Medulla oblongata (tissue), 1 donor: ENCODE measurements at regions not wholly inside any gene's neighbourhood (a gene's known extent, or its start where the extent isn't known, plus 50 kb on each side); places are given as distances from the start of the nearest gene placed in this dataset.

Experiments used
- DNase-seq: peaks from one replicate; pipeline ENCODE4 v3.0.0-alpha.2; 2015; ENCODE audit errors: extremely low spot score

DNA sequence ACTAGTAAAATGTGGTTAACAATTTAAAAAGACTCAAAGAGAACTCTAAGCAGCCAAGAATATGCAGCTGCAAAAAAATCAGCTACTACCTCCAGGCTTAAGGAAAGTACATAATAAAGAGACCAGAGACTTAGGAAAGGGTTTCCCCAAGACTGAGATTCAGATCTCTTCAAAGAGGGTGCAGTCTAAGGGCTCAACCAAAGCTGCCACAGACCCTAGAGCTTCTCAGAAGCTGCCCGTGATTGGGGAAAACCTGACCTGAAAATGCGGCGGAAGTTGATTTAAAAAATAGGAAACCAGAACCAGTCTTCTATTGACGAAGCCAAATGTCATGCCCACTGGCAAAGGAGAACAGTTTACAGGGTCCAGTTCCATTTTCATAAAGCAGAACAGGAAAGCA is 516.8 kb upstream of the MARCKS start:
- no peak for DNase-seq

DNA sequence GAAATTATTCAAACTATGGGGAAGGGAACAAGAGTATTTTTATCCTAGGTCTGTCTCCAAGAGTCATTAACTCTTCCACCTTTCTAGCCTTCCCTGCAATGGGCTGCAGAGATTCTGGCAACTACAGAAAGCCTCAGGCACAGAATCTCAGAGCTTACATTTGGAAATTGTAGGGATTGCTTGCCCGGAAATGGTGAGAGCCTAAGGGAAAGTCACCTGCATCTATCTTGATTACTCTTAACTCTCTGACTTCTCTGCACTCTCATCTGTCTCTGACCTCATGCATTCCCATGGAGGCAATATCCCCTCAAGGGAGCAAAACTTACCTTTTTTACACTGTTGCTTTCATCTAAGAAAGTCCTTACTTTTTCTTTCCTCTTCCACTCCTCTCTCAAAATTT is 513.2 kb upstream of the MARCKS start:
- no peak for DNase-seq

DNA sequence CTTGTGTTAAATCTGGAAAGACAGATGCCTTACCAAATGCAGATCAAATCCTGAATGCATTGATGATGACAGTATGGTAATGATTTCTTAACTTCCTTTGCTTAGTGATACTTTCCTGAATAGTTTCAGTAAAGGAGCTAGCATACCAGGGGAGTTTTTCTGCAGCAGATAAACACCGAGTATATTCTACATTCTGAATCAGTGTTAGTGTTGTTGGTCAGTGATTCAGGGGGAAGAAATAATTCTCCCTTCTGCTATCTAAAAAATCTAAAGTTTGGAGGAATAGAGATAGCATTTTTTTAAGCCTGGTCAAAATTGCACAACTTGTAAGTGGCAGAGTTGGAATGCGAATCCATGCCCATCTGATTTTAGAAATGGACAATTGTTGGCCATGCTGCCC is 512.2 kb upstream of the MARCKS start:
- DNase-seq: no peak

- DNase-seq: no peak
Observed at GRCh38 chr6:113347436-113347835, 509.7 kb upstream of the MARCKS start.

GRCh38 chr6:113350461-113350860 is 506.7 kb upstream of the MARCKS start:
- DNase-seq: no peak

- DNase-seq: no peak
Observed at GRCh38 chr6:113351173-113351834, 505.8 kb upstream of the MARCKS start.

- no peak for DNase-seq
Observed at GRCh38 chr6:113352029-113352801, 504.9 kb upstream of the MARCKS start.

DNA sequence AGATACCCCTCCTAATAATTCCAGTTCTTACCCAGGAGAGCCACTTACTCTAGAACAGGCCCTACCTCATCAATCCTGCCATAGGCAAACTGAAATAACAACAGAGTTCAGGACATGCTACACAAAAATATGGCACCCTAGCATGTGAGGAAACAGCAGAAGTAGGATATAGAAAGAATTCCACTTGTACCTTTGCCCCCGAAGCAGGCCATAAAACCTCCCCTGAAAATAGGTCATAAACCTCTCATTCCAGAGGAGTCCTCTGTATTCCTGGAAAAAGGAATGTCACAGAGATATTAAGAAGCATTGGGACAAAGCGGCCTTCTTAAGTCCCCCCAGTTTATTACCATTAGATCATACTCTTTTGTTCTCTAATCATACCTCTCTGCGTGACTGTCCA is 504.3 kb upstream of the MARCKS start:
- DNase-seq: no peak

GRCh38 chr6:113353392-113353791 is 503.8 kb upstream of the MARCKS start:
- DNase-seq: no peak

DNA sequence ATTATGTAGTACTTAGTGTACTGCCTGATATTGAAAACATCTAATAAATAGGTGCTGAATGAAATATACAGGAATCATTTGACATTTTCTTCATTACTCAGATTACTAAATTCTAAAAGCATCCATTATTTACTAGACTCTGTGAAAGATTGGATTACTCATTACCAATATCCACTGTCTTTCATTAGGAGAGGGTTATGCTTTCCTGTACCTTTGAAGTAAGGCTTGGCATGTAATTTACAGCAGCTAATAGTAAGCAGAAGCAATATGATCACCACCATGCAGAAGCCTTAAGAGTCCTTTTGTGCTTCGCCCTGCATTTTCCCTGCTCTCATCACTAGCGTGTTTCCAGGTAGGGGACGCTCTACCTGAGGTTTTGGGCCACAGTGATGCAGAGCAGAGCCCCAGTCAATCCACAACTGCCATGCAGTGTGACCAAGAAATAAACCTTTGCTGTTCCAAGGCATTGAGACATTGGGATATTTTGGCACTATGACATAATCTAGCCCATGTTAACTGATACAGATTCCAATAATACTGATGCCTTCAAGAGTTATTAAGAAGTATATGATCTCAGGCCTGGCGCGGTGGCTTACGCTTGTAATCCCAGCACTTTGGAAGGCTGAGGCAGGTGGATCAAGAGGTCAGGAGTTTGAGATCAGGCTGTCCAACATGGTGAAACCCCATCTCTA is 502.8 kb upstream of the MARCKS start:
- no peak for DNase-seq

DNA sequence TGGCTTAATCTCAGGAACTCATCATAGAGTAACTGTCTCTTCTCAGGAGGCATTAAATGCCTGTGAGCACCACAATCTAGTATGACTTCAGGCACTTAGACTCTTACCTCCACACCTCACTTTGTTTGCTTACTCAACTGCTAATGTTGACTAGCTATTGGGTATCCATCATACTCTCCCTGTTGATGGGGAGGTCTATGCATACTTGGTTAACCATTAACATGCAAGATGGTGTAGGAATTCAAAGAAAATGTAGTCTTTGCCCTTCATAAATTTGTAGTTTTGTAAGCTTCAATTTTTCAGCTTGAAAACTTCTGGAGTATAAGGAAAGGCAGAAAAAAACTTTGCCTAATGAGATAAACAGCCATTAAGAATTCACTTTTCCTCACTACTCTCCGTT is 501.0 kb upstream of the MARCKS start:
- no peak for DNase-seq

- no peak for DNase-seq
Observed at GRCh38 chr6:113357041-113357440, 500.1 kb upstream of the MARCKS start.

DNA sequence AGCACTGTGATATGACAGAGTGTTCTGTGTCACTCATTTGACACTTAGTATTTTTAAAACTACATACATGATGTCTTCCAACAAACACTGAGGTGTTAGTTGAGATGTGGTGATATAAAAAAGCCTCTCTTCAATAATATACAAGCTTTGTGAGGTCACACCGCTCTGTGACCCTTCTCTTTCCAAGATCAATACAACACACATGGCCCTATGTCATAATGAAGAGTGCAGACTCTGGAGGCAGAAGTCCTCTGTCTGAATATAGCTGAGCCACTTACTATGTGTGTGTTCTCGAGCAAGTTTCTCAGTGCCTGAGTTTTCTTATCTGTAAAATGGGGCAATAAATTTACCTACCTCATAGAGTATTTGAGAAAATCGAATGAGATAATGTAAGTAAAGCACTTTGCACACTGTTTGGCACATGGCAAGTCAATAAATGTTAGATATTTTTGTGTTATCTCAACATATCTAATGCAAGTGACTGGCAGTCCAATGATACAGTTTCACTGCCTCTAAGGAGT is 499.0 kb upstream of the MARCKS start:
- DNase-seq: no peak

GRCh38 chr6:113359155-113360140 is 497.7 kb upstream of the MARCKS start:
- no peak for DNase-seq

- no peak for DNase-seq
Observed at GRCh38 chr6:113361014-113361645, 496.0 kb upstream of the MARCKS start.

DNA sequence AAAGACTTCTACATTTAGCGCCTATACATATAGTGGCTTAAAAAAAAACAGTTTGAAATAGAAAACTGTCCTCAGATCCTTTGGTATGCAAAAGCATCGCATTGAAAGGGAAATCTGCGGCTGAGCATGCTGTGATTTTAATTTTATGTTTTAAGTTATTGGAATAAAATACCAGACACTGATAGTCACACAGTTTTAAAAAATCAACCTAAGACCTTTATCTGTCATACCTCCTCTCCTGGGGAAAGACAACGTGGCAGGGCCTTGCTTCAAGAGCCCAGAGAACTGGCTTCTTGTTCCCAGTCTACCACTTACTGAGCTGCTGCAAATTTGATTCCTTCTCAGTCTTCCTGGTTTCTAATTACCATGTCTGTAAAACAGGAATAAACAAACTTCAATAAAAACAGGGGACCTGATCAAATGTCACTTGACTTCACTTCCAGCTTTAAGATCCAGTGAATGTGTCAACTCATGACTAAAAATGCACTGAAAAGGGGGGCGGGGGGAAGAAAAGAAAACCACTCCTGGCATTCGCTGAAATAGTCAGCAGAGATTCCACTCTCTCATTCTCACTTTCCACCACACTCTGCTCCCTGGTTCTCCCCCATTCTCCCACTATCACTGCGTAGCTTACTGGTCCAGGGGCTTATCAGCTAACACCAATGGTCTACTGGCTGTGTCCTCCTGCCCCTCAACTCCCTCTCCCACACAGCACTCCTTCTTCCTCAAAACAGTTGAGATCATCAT is 494.7 kb upstream of the MARCKS start:
- no peak for DNase-seq

- DNase-seq: no peak
Observed at GRCh38 chr6:113363048-113363798, 493.9 kb upstream of the MARCKS start.

DNA sequence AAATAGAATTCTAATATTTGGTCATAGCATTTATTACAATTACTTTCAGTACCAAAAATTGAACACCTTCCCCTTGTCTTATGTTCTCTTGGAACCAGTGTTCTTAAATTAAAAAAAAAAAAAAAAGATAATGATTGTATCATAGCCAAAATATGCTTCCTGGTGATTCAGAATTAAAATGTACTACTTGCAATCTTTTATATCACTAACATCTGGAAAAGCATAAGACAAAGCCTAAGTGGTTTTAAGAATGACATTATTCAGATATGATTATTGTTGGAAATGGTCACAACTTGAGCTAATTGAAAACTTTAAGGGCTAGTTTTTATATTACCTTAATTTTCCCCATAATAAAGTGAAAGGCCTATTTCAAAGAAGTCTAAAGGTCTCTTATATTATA is 493.3 kb upstream of the MARCKS start:
- DNase-seq: no peak

DNA sequence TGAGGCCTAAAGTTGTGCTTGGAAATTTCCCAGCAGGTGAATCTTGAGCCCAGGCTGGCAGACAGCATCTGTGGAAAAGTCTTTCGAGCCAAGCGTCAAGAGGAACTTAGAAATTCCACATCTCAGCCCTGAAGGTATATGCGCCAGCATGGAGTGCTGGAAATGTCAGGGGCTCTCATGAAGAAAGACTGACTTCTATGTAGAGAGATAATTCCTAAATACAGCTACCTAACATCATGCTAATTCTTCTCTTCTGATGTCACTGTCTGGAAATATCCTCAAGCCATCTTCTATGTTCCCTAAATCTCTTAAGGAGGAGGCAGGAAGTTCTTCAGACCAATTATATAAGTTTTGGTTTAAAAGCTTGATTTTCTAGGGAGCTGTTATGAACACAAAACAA is 492.4 kb upstream of the MARCKS start:
- no peak for DNase-seq

DNA sequence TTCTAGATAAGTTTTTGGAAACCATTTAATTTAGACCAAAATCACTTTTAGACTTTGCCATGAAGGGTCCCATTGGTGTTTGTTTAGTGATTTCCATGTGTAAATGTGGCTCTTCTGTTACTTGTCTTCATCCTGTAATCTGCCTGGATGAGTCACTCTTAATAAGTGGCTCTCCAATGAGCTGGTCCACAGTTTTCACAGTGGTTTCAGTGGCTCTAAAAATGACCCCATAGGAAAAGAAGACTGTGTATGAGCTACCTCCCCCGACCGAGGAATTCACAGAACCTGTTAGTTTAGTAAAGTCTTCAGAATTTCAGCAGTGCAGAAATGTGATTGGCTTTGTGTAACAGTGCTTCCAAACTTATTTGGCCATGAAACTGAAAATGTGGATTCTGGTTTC is 492.0 kb upstream of the MARCKS start:
- DNase-seq: no peak
